GM12865 (cell line): ENCODE measurements at regions not wholly inside any gene's neighbourhood (a gene's known extent, or its start where the extent isn't known, plus 50 kb on each side); places are given as distances from the start of the nearest gene placed in this dataset.

Experiments
- DNase-seq: peaks from one replicate; pipeline ENCODE4 v3.0.0; 2010; ENCODE audit warnings: low read depth
- H3K4me3 ChIP-seq: 2 replicates; pipeline ENCODE4 v1.5.1; 2011; ENCODE audit warnings: mild to moderate bottlenecking, low read depth, low read length, control low read depth
- TF ChIP-seq, protein P1 (sequence below): IDR thresholded peaks from 2 replicates; pipeline ENCODE4 v1.5.1; 2011; ENCODE audit warnings: low read length, control low read depth, low read depth, inconsistent platforms; ENCODE audit not compliant: insufficient read depth; ENCODE audit errors: missing control alignments

DNA sequence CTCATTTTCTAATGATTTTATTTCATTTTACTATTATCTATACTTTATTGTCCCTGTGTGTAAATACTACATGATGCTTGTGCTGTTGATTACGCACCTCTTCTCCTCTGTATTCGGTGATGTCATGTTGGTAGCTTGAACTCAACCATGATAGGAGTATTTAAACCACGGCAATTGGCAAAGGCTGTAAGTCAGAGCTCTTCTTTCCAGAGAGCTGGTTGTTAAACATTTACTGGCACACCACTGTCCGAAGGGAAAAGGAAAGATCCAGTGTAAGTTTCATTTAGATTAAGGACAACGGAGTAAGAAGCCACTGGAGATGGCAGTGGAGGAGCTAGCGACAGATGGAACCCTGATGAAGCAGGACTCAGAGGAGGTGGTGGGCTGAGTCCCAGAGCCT is 93.4 kb upstream of the KCNE2 start:
- TF ChIP-seq, protein P1, sequence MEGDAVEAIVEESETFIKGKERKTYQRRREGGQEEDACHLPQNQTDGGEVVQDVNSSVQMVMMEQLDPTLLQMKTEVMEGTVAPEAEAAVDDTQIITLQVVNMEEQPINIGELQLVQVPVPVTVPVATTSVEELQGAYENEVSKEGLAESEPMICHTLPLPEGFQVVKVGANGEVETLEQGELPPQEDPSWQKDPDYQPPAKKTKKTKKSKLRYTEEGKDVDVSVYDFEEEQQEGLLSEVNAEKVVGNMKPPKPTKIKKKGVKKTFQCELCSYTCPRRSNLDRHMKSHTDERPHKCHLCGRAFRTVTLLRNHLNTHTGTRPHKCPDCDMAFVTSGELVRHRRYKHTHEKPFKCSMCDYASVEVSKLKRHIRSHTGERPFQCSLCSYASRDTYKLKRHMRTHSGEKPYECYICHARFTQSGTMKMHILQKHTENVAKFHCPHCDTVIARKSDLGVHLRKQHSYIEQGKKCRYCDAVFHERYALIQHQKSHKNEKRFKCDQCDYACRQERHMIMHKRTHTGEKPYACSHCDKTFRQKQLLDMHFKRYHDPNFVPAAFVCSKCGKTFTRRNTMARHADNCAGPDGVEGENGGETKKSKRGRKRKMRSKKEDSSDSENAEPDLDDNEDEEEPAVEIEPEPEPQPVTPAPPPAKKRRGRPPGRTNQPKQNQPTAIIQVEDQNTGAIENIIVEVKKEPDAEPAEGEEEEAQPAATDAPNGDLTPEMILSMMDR = no peak
- H3K4me3 ChIP-seq = no peak overlapping the region
- DNase-seq = no peak

DNA sequence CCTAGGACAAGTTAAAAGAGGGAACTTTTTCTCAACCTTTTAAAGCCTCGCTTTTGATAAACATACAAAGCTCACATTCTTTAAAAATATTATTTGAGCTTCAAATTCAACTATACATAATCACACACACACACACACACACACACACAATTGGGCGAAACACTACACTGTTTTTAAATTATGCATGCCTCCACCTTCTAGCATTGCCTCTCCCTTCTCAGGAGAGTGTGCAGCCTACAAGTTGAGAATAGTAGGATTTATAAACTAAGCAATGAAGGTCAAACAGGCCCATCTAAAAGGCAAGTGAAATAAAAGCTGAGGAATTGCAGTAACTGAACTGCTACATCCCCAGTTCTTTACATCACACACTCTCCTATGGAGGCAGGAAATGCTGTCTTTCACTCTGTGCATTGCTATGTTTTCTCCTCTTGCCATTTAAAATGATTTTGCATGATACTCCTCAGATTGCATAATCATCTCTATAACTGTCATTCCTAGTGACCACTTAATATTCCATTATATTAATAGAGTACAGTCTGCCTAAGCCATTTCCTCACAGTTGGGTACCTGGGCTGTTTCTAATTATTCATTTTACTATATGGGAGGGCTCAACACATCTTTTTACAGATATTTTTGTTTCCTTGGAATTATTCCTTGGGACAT is 92.5 kb upstream of the KCNE2 start:
- no peak for DNase-seq
- H3K4me3 ChIP-seq = no peak overlapping the region
- TF ChIP-seq, protein P1 = no peak

DNA sequence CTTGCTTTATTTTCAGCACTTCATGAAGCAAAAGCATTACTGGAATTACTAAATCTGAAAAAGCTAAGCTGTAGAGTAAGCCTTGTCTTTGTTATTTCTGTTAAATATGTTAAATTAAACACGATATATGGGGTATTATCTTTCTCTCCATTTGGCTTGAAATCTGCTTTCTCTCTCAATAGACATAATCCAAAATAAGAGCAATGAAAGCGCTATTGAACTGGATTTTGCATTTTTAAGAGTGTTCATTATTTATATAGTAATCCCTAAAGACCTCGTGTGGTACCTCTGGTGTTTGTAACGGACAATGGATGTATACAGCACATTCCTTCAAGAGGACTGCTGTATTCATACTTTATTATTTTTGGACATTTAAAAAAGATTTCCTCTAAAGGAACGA is 91.5 kb upstream of the KCNE2 start:
- DNase-seq = no peak
- TF ChIP-seq, protein P1 = no peak
- no peak overlapping the region for H3K4me3 ChIP-seq

DNA sequence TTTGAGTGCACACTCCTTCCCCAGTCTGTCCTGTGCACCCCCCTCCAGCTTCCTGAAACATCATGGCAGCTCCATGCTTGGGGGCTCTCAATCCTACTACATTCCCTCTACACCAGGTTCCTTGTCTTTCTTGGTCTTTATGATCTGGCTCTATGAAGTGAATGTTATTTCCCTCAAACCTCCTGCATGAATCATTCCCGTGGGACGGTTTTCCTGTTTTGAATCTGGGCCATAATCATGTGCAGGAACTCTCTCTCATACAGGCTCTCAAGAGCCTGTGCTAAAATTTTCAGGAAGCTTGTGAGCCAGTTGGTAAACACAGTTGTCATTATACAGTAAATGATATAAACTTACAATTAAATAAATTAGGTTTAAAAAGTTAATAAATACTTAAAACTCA is 89.8 kb upstream of the KCNE2 start:
- DNase-seq = no peak
- TF ChIP-seq, protein P1 = no peak
- no peak overlapping the region for H3K4me3 ChIP-seq

DNA sequence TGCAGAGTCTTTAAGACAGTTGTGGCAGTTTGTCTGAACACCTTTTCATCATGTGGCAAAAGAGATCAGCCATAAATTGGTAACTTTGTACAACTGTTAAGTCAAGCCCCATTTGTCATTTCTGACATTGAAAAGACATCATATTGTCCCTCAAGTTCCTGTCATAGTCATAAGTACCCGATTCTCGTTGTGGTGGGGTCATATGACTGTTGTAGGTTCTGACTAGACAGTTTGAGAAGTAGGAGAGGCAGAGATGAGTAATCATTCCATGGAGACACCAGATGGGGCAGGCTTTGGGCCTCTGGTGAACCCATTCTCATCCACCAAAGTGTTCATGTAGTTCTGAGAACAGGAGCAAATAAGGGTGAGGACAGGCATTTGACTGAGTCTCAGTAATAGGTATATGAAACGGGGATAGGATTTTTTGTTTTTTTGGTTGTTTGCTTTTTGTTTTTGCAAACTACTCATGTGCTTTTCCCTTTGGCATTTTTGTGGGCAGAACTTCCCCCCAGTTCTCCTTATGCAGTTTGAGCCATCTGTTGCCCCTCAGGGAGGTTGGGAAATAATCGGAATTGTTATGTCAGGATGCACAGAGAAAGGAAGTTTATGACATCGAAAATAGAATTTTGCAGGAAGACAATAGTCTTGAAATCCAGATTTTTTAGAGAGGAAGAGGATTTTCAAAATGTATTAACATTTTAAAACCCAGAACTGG is 86.9 kb upstream of the KCNE2 start:
- TF ChIP-seq, protein P1 = no peak
- H3K4me3 ChIP-seq = no peak overlapping the region
- peak; percentile 80 for DNase-seq

DNA sequence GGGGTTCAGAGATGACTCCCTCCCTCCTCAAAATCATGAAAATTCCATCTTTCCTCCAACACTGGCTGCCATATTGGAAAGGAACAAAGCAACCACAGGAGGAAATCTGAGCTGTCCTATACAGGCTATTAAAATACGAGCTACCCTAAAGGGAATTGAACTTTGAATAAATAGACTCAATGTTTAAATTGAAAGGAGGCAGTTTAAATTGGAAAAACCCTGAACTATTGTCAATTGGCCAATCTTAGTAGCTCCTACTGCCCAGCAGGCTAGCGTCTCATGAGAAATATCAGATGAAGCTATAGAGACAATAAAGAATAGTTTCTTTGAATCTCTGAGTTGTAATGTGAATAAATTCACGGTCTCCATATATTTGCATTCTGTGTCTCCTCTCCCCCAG is 85.4 kb upstream of the KCNE2 start:
- DNase-seq = no peak
- TF ChIP-seq, protein P1 = no peak
- H3K4me3 ChIP-seq = no peak overlapping the region
